ENCODE measurements at regions not wholly inside any gene's neighbourhood (a gene's known extent, or its start where the extent isn't known, plus 50 kb on each side); places are given as distances from the start of the nearest gene placed in this dataset.
"Not testable (repeated sequence)": the region's sequence is repeated elsewhere in the genome, so short reads cannot be mapped to it uniquely, and the experiment has no call there.

DNA sequence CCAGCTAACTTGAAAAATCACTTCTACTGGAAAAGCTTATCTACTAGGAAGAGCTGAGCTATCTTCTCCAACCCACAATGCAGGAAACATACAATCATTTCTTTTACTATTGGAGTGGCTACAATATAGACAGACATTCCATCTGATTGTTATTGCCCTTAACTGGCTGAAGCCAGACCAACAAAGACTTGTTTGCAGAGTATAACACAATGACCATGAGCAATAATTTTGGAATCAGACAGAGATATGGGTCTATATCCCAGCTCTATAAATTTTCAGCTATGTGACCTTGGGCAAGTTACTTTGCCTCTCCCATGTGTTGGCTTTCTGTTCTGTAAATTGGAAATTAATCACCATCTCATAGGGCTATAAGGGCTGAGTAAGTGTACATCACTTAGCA lies 244.7 kb upstream of the SLC30A5 start:
- ATAC-seq (ENCODE audit: low read depth) = no peak
- Histone ChIP-seq H3K27me3 (ENCODE audit: insufficient read depth, poor library complexity, severe bottlenecking) (no peaks in the 10 kb centered on the region), H3K4me3 (ENCODE audit: severe bottlenecking) (no peak overlapping the region), H3K4me1 (ENCODE audit: insufficient read depth, poor library complexity, severe bottlenecking) (no peaks in the 10 kb centered on the region), H3K9me3 (ENCODE audit: severe bottlenecking) (no peaks in the 10 kb centered on the region), H3K36me3 (ENCODE audit: low read depth) (no peaks in the 10 kb centered on the region), H3K27ac (ENCODE audit: poor library complexity, severe bottlenecking) (no peak overlapping the region)
- no peak for DNase-seq (ENCODE audit: low spot score)
- TF ChIP-seq, protein P1, sequence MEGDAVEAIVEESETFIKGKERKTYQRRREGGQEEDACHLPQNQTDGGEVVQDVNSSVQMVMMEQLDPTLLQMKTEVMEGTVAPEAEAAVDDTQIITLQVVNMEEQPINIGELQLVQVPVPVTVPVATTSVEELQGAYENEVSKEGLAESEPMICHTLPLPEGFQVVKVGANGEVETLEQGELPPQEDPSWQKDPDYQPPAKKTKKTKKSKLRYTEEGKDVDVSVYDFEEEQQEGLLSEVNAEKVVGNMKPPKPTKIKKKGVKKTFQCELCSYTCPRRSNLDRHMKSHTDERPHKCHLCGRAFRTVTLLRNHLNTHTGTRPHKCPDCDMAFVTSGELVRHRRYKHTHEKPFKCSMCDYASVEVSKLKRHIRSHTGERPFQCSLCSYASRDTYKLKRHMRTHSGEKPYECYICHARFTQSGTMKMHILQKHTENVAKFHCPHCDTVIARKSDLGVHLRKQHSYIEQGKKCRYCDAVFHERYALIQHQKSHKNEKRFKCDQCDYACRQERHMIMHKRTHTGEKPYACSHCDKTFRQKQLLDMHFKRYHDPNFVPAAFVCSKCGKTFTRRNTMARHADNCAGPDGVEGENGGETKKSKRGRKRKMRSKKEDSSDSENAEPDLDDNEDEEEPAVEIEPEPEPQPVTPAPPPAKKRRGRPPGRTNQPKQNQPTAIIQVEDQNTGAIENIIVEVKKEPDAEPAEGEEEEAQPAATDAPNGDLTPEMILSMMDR (IDR thresholded peaks at IDR 0.05; ENCODE audit: poor library complexity, severe bottlenecking) = no peak

DNA sequence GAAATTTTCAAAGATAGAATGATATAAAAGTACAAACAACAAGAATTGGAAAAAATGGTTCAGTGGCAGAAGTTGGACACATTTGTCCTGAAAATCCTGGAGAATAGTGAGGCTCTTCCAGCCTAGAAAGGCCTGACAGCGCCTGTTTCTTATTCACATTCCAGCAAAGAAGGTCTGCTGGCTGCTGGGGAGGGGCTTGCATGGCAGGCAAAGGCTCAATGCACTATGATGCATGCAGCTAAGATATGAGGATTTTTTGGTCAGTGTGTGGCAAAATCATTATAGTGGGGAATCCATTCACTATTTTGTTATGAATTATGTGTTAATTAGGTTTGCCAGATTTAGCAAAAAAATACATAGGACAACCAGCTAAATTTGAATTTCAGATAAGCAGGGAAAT lies 243.9 kb upstream of the SLC30A5 start:
- Histone ChIP-seq H3K4me1 (ENCODE audit: insufficient read depth, poor library complexity, severe bottlenecking) (no peaks in the 10 kb centered on the region), H3K4me3 (ENCODE audit: severe bottlenecking) (no peak overlapping the region), H3K27me3 (ENCODE audit: insufficient read depth, poor library complexity, severe bottlenecking) (no peaks in the 10 kb centered on the region), H3K9me3 (ENCODE audit: severe bottlenecking) (no peaks in the 10 kb centered on the region), H3K36me3 (ENCODE audit: low read depth) (no peaks in the 10 kb centered on the region), H3K27ac (ENCODE audit: poor library complexity, severe bottlenecking) (no peak overlapping the region)
- ATAC-seq (ENCODE audit: low read depth) = no peak
- TF ChIP-seq, protein P1 (IDR thresholded peaks at IDR 0.05; ENCODE audit: poor library complexity, severe bottlenecking) = no peak
- DNase-seq (ENCODE audit: low spot score) = no peak

DNA sequence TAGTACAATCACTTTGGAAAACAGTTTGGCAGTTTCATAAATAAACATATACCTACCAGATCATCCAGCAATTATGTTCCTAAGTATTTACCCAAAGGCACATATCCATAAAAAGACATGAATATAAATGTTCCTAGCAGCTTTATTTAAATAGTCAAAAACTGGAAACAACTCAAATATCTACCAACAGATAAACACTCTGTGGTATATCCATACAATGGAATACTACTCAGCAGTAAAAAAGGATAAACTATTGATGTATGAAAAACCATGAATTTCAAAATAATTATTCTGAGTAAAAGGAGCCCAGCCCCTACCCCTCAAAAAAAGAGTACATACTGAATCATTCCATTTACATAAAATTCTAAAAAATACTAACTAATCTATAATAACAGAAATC lies 232.7 kb upstream of the SLC30A5 start:
- H3K36me3 ChIP-seq (ENCODE audit: low read depth) = no peaks in the 10 kb centered on the region
- H3K4me3 ChIP-seq (ENCODE audit: severe bottlenecking) = no peak overlapping the region
- ATAC-seq (ENCODE audit: low read depth) (no peak), DNase-seq (ENCODE audit: low spot score) (no peak)
- H3K4me1 ChIP-seq (ENCODE audit: insufficient read depth, poor library complexity, severe bottlenecking) = no peaks in the 10 kb centered on the region
- H3K9me3 ChIP-seq (ENCODE audit: severe bottlenecking) = no peaks in the 10 kb centered on the region
- no peaks in the 10 kb centered on the region for H3K27me3 ChIP-seq (ENCODE audit: insufficient read depth, poor library complexity, severe bottlenecking)
- TF ChIP-seq, protein P1 (IDR thresholded peaks at IDR 0.05; ENCODE audit: poor library complexity, severe bottlenecking) = no peak
- no peak overlapping the region for H3K27ac ChIP-seq (ENCODE audit: poor library complexity, severe bottlenecking)

DNA sequence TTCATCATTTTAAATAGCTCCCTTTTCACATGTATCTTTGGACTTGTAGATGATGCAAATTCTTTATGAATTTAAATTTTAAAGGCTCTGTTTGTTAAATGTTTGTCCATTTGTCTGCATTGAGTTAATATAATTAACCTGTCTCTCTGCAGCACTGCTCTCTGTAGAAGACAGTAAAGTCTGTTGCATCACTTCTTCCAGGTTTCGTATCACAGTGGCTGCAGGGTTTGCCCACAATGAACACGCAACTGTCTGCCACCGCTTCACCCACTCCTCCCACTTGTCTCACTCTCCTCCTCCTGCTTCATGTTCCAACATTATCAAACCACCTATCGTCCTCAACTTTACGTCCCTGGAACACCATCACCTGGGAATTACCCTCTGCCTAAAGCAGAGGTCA lies 231.3 kb upstream of the SLC30A5 start:
- DNase-seq (ENCODE audit: low spot score) (no peak), ATAC-seq (ENCODE audit: low read depth) (no peak)
- Histone ChIP-seq H3K36me3 (ENCODE audit: low read depth) (no peaks in the 10 kb centered on the region), H3K4me3 (ENCODE audit: severe bottlenecking) (no peak overlapping the region), H3K4me1 (ENCODE audit: insufficient read depth, poor library complexity, severe bottlenecking) (no peaks in the 10 kb centered on the region), H3K27ac (ENCODE audit: poor library complexity, severe bottlenecking) (no peak overlapping the region), H3K27me3 (ENCODE audit: insufficient read depth, poor library complexity, severe bottlenecking) (no peaks in the 10 kb centered on the region), H3K9me3 (ENCODE audit: severe bottlenecking) (no peaks in the 10 kb centered on the region)
- TF ChIP-seq, protein P1 (IDR thresholded peaks at IDR 0.05; ENCODE audit: poor library complexity, severe bottlenecking) = no peak

DNA sequence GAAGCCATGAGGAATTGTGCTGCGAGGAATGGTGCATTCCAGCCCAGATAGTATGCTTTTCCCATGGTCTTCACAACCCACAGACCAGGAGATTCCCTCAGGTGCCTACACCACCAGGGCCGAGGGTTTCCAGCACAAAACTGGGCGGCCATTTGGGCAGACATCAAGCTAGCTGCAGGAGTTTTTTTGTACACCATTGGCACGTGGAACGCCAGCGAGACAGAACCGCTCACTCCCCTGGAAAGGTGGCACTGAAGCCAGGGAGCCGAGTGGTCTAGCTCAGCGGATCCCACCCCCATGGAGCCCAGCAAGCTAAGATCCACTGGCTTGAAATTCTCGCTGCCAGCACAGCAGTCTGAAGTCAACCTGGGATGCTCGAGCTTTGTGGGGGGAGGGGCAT lies 228.6 kb upstream of the SLC30A5 start:
- ATAC-seq (ENCODE audit: low read depth); H3K36me3 ChIP-seq (ENCODE audit: low read depth); H3K9me3 ChIP-seq (ENCODE audit: severe bottlenecking); DNase-seq (ENCODE audit: low spot score); H3K4me3 ChIP-seq (ENCODE audit: severe bottlenecking); H3K27ac ChIP-seq (ENCODE audit: poor library complexity, severe bottlenecking); H3K4me1 ChIP-seq (ENCODE audit: insufficient read depth, poor library complexity, severe bottlenecking): not testable (repeated sequence)
- H3K27me3 ChIP-seq (ENCODE audit: insufficient read depth, poor library complexity, severe bottlenecking) = peaks cover 14% of the 10 kb centered on the region
